Testis (tissue), 2 donors: ENCODE measurements at regions not wholly inside any gene's neighbourhood (a gene's known extent, or its start where the extent isn't known, plus 50 kb on each side); places are given as distances from the start of the nearest gene placed in this dataset.

Experiments
- POLR2A ChIP-seq: fragments of 450-650 bp; IDR thresholded peaks from one replicate; pipeline ENCODE4 v1.6.1; 2017; ENCODE audit warnings: antibody characterized with exemption, mild to moderate bottlenecking, moderate library complexity
- TF ChIP-seq, protein P1 (sequence below), 3 experiments: fragments of 450-650 bp in 2 of 3; fragments of 200-600 bp in 1 of 3; sonication (generic) in 1 of 3; IDR thresholded peaks; one replicate each; pipeline ENCODE4 v1.5.1; 2016 to 2019; ENCODE audit warnings: antibody characterized with exemption in 3 of 3, mild to moderate bottlenecking in 2 of 3, moderate library complexity in 1 of 3

DNA sequence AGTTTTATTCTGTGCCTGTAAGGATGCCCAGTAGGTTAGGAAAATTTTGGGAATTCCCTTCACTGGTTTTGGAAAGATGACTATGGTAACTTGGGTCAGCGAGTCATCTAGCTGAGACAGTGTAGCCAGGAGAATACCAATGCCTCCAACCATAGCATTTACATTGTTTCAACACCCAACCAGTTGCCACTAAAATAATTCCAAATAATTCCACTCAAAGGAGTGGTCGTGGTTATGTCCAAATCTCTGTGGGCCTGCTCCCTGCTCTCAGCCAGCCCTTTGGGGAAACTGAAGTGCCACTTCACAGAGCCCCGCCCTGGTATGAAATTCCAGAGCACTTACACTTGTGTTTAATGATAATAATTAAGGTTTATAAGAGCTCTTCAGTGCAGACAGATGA, 310.5 kb downstream of the PLK2 start:
- TF ChIP-seq, protein P1, sequence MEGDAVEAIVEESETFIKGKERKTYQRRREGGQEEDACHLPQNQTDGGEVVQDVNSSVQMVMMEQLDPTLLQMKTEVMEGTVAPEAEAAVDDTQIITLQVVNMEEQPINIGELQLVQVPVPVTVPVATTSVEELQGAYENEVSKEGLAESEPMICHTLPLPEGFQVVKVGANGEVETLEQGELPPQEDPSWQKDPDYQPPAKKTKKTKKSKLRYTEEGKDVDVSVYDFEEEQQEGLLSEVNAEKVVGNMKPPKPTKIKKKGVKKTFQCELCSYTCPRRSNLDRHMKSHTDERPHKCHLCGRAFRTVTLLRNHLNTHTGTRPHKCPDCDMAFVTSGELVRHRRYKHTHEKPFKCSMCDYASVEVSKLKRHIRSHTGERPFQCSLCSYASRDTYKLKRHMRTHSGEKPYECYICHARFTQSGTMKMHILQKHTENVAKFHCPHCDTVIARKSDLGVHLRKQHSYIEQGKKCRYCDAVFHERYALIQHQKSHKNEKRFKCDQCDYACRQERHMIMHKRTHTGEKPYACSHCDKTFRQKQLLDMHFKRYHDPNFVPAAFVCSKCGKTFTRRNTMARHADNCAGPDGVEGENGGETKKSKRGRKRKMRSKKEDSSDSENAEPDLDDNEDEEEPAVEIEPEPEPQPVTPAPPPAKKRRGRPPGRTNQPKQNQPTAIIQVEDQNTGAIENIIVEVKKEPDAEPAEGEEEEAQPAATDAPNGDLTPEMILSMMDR (IDR thresholded peaks at IDR 0.05) = no peak
- TF ChIP-seq POLR2A = no peak
